NCI-H2107 treated with DMSO at 0.1 percent for 48 hours (cell line): ENCODE measurements at regions not wholly inside any gene's neighbourhood (a gene's known extent, or its start where the extent isn't known, plus 50 kb on each side); places are given as distances from the start of the nearest gene placed in this dataset.
"Not testable (repeated sequence)": the region's sequence is repeated elsewhere in the genome, so short reads cannot be mapped to it uniquely, and the experiment has no call there.

Experiments used
- DNase-seq: peaks from one replicate; lab custom pipeline; 2025; ENCODE audit not compliant: unreplicated experiment; lab: John Stamatoyannopoulos, UW

DNA sequence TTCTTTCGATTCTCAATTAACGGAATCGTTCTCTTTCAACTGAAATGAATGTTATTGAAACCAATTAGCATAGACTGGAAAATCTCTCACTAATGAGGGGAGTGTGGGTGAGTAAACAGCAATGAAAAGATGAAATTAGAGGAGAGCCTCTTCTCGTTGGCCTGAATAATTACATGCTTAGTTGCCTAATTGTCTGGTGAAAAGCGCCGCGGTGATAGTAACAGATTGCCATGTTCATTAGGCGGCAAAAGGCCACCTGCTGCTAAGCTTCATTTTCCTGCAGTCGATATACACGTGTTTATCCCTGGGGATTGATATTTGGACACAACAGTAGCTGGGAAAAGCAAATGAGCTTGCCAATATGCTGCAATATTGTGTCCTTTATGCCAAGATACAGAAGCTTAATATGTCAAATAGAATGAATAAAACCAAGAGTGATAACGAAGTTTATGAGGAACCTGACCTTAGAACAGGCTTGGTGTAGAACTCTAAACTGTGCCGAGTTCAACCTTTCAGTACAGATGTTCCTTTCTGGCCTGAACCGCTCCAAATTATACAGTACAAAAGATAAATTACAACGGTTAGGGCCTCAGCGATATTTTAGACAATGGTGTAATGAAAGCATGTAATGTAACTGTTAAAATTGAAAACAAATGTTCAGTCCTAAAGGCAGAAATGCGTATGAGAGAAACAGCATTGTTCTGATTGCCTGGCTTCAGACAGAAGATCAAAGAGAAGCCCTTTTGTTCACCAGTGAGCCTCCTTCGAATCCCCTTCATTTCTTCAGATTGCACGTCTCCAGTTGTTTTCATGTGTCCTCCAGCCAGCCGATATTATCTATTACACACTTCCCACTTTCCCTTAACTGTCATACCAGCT lies 185.2 kb downstream of the SHOX2 start:
- DNase-seq = peak; percentile 83

DNA sequence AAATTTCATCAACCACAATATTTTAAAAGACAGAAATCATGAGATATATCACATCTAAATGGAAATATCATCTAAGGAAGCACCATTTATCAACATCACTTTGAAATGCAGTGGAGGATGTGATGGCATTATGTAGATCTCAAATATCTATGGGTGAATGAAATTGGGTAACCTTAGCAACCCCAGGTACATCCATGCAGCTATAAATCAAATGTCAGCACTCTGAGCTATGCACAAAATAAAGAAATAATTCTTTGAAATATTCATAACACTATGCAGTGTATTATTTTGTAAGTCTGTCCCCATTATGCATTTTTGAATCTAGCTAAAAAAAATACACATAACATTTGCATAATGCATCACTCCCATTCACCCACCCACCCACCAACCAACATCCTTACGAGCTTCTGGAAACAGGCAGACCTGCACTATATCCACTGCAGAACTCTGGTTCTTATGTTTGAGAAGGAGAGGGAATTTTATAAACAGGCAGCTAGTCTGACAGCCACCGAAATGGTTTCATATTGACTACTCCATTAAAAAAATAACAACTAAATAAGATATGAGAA lies 186.8 kb downstream of the SHOX2 start:
- DNase-seq = no peak

DNA sequence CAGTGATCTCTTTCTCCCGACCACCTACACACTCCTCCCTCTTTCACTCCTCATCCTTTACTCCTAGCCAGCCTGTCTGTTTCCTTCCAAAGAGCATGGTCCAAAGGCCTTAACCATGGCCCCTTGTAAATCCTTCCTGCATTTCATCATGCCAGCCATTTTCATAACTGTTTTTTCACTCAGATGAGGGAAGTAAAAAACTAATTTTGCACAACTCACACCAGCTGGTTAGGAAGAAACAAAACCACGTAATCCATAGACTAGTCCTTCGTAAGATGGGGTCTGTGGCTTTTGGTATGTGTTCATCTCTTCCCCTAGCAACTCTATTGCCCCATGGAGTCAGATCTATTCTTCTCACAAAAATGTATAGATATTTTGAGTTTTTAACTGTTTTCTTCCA lies 187.8 kb downstream of the SHOX2 start:
- no peak for DNase-seq

DNA sequence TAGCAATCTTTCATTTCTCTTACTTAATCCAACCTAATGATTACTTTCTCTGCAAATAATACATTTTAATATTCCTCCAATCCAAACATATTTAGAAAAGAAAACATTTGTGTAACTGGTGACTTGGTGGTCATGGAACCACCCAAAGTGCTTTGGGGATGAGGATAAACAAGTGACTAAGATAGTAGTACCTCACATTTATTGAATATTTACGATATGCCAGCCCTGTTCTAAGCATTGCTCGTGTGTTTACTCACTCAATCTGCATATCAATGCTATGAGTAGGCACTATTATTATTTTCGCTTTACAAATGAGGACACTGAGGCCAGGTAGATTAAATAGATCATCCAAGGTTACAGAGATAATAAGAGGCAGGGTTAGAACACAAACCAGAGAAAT lies 189.5 kb downstream of the SHOX2 start:
- DNase-seq = no peak

DNA sequence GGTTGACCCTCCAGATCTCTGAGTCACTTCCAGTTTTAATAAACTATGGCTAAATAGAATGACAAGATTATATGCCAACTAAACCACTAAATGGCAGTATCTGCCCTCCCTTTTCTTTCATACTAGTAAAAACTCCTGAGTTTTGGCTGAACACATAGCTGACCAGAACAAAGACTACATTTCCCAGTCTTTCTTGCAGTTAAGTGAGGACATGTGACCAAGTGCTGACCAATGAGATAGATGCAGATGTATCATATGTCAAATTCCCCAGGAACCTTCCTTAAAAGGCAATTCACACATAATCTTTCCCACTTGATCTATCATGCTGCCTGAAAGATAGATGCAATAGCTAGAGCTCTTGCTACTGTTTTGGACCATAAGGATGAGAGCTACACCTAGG lies 191.3 kb downstream of the SHOX2 start:
- no peak for DNase-seq

DNA sequence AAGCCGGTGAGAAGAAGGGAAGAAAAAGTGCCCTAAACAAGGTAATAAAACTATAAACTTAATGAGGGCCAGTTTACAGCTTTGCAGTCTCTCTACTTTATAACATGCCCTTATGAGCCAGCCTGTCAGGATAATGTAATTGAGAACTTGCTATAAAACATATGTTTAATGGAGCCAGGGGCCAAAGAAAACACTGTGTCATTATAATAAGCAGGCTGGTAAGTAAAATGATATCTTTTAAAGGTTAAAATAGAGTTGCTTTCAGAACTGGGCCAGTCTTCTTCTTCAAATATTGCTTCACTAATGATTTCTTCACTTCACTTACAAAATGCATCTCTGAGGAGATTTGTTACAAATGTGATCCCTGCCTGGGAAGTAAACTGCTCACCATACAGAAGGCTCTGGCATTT lies 192.5 kb downstream of the SHOX2 start:
- no peak for DNase-seq

DNA sequence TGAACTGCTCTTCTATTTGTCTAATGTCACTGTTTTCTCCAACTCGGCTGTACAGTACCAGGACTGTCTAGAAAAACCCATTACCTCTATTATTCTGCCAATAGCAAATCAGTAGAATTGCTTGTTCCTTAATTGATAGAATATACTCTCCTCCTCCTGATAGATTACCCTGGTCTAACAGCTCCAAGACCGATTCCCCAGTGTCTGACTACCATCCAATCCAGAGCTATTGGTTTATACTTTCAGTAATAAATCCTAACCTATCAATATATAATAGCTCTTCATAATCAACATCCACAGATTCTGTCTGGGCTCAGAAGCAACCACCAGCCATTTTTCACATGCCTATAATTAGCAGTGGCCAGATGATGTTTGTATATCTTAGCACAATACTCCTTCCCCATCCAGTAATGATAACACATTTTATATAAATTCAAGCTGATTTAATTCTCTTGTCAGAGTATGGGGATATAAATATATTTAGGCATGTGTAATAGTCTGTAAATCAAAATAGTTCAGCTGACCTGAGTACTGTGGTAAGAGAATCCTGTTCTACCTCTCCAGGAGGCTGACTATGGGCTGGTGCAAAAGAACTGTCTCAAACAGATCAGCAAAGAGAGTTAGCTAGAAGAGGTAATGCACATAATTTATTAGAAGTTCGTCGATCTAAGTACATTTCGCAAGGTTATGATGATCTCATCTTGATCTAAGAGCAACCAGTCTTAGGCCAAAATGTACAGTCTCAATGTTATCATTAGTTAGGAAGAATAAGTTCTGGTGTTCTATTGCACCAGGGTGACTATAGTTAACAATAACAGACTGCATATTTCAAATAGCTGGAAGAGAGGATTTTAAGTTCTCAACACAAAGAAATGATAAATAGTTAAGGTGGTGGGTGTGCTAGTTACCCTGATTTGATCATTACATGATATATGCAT lies 193.4 kb downstream of the SHOX2 start:
- no peak for DNase-seq

DNA sequence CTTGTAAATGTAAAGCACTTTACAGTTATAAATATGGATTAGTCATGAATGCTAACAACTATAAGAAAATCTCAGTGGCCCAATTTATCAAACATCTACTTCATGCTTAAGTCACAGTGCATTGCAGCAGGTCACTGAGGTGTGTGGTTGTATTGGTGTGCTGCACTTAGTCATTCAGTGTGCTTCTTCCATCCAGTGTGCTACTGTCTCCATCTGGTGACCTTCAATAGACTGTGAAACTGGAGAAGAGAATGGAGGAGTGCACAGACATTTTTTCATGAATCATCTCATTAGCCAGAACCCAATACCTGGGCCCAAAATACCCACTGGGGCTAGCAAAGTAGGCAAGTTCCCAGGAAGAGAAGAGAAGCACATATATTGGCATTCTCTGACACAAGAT lies 199.6 kb downstream of the SHOX2 start:
- no peak for DNase-seq

DNA sequence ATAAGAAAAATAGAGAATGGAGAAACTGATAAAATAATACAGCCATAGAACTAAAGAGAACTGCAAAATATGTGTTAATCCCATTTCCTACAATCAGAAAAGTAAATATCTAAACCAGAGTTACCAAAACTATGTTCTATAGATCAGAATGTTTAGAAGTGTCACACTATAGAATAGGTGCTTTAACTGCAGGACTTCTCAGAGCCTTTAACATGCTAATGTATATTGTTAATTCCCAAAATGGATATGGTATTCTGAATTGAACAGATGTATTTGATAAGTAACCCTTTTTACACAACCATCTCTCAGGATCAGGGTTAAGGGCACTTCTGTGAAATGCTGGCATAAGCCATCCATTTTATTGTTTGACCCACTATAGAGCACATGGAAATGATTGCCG lies 200.3 kb downstream of the SHOX2 start:
- DNase-seq = no peak

DNA sequence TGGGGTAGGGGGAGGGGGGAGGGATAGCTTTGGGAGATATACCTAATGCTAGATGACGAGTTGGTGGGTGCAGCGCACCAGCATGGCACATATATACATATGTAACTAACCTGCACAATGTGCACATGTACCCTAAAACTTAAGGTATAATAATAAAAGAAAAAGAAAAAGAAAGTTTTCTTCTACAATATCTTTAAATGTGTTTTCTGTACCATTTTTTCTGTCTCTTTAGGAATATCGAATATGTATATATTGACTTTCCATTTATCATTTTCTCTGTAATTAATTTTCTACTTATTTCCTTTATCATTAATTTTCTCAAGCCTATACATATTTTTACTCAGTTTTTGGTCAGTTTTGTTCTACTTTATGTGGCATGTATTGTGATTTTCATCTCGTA lies 203.5 kb downstream of the SHOX2 start:
- not testable (repeated sequence) for DNase-seq

DNA sequence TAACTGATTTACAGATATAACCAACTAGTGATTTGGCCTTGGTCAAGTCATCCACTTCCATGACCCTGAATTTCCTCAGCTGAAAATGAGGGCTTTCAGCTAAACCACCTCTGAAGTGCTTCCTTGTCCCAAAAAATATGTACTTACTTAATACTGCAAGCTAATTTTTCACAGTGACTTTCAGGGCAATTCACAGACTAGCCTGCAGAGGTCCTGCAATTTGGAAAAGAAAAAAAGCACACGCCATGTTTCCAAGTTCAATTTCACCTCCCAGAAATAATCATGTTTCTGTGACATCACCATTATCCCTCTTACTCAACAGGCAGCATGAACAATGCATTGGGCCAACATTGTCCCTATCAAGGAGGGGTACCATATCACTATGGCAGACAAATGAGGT lies 218.2 kb downstream of the SHOX2 start:
- no peak for DNase-seq

DNA sequence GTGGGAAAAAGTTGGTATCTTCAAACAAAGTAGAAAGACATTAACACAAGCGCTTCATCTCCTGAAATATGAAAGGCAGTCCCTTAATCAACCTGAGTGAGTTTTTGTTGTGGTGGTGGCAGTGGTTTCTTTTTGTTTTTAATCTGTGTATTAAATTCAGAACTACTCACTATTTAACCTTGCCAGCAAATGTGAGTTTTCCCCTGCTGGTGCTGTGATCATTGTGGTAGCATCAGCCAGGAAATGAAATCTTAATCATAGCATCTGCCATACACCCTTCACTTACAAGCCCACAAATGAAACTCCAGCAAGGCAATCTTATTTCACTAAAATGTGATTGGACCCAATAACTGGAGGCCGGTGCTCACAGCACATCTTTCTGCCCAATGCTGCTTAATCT lies 229.7 kb downstream of the SHOX2 start:
- no peak for DNase-seq

DNA sequence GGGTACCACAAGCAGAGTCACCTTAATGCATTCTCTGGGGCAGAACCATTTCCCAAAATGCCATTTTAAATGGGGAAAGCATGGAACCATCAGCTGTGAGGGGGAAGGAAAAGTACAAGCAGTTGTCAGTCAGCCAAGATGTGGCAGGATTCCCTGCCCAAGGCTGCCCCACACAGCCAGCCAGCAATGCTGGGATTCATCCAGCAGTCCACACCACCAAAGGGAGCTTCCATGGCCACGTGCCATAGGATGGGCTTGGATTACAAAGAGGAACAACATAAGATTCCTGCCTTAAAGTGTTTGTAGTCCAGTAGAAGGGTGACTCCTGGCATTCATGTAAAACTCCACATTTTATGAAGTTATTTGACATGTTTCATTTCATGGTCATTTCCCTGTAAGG lies 233.3 kb downstream of the SHOX2 start:
- no peak for DNase-seq

DNA sequence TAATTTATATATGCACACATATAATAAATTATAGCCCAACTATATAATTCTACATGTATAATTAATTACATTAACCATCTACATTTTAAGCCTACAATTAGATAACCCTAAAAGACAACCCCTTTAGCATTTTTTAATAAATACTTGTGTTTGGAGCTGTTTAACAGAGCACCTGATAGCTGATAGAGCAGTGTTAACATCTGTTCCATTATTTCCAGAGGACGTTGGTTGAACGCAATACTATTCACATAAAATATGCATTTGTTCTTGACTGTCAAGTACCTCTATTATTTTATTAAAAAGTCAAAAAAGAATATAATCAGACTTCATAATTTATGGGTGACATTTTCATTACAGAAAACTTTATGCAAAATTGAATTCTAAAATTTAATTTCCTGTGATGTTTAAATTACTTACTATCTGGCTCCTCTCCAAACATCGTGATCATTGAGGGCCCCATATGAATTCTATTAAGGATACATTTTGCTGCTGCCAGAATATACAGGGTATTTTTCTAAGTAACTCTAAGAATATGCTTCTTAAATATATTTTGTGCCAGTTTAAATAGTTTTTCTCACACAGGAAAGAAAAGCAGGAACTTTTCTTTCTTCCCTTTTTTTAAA lies 234.3 kb downstream of the SHOX2 start:
- no peak for DNase-seq

DNA sequence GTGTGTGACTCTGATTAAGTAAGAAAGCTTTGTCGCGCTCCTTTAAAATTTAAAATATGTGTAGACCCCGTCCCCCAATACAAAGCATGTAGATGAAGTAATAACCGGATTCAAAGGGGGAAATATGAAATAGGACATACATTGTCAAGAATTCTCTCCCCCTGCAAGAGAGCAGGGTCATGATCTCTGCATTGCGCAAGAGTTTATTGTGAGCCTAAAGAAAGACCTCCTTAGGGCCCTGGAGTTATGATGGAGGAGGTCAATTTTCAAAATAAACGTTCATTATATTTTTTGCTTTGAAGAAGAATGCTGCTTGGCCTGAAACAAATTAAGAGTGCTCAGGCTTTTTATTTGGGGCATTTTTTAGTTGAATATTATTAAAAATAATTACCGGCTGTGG lies 235.0 kb downstream of the SHOX2 start:
- no peak for DNase-seq

DNA sequence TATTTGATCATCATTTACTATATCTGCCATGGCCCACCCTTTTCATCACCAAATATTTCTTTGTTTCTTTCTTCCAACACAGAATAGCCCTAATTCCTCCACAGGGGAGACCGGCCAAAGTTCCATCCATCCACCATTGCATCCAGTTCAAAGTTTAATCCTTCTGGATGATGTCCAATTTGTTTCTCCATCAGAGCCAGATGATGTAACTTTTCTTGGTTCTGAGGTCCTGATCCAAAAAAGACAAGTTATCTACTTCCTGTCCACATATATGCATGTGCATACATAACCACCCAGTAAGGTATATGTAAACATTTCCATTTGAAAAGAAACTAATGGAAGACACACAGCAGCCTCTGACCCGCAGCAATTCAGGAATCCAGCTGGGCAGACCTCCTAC lies 237.3 kb downstream of the SHOX2 start:
- no peak for DNase-seq

DNA sequence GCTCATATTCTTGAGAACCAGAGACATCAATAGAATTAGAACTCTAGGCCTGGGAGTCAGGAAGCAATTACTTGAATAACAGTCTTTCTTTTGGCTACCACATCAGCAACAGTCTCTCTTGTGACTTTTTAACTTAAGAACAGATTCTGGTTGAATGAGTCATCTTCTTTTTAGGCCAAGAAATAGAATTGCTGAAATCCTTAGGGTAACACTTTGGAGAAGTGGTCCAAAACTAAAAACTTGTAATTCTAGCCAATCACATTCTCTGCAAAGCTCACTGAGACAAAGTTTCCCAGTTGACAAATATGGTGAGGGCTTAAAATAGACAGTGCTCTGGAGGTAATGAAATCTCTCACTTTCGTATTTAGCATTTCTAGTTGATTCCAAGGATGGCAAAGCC lies 238.0 kb downstream of the SHOX2 start:
- no peak for DNase-seq

DNA sequence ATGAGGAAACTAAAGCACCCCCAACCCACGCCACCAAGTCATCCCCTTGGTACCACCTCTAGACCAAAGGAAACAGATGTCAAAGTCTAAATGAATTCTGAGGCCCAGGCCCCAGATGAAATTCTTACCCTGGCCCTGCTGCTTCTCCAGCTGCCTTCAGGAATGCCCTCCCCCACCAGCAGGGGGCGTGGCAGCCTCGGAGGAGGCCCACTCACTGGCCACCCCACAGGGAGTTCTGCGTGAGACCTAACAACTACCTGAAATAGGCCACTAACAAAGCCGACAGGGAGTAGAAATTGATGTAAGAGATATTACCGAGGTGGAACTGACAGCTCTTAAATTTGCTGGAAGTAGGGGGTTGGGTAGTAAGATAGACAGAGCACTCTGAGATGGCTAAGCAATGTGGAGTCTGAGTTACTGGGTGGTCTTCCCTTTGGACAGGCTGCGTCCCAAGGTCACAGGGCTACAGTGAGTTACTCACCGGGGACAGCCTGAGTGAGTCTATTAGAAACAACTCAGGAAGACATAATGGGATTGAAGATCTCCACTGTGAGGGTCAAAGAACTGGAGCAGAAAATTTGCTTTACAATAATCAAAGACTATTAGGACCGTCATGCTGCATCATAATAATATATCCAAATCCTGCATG lies 240.7 kb downstream of the SHOX2 start:
- no peak for DNase-seq

DNA sequence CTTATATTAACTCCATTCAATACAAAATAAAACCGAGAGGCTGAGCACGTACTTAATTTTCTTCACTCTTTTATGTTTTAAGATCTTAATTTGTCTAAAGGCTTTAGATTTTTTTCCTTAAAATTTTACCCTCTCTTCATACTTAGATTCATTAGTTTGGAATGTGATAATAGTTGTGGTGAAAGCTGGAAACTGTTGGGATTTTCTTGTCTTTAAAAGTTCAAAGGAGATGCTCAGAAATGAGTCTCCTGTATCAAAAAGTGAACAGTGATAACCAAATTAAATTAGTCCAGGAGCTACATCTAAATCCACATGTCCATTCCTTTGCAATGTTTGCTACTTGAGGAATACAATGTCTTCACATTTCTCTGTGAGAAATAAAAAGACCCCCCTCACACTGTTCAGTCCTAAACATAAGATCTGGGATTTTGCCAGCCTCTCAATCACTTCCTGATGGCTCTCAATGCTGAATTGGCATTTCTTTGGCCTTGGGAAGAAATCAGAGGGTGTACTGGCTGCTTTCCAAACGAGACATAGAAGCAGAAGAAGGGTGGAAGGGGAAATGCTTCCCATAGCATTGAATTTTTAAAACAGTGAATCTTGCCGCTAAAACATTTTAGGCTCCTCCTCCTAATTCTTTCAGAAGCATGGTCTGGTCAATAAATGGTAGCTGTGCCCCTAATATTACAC lies 245.0 kb downstream of the SHOX2 start:
- no peak for DNase-seq

DNA sequence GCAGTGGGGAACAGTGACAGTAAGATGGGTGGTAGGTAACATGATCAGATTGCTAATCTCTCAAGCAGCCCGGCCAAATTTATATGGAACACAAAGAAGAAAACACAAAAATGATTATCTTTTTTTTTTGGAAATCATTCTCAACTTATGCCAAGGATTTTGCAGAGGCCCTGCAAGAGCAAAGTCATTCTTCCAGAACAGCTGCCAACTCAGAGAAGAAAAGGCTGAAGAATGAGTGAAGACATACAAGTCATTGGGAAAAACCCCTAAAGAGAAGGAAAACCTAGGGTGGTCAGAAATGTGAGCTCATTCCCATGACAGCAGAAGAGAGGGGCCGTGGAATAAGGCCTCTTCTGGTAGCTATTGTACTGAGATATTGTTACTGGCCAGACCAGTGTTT lies 246.7 kb downstream of the SHOX2 start:
- DNase-seq = no peak
